Mesodermal cell (in vitro differentiated cells): ENCODE measurements at regions not wholly inside any gene's neighbourhood (a gene's known extent, or its start where the extent isn't known, plus 50 kb on each side); places are given as distances from the start of the nearest gene placed in this dataset.

Experiments used
- H3K27ac ChIP-seq: 2 replicates; pipeline ENCODE4 v1.7.0; 2013; ENCODE audit warnings: mild to moderate bottlenecking, low read depth, low read length, moderate library complexity; ENCODE audit not compliant: severe bottlenecking
- H3K36me3 ChIP-seq: 2 replicates; pipeline ENCODE4 v1.7.1; 2013; ENCODE audit warnings: mild to moderate bottlenecking, low read length, moderate library complexity; ENCODE audit not compliant: control insufficient read depth, insufficient read depth
- H3K4me1 ChIP-seq: one replicate; pipeline ENCODE4 v1.7.1; 2013; ENCODE audit warnings: mild to moderate bottlenecking, low read length; ENCODE audit not compliant: insufficient read depth, control insufficient read depth, poor library complexity, severe bottlenecking
- H3K4me3 ChIP-seq: 2 replicates; pipeline ENCODE4 v1.7.0; 2013; ENCODE audit warnings: low read length, control low read depth, mild to moderate bottlenecking; ENCODE audit not compliant: insufficient read depth, poor library complexity, severe bottlenecking; ENCODE audit errors: extremely low read depth
- H3K9me3 ChIP-seq: 2 replicates; pipeline ENCODE4 v1.7.1; 2013; ENCODE audit warnings: mild to moderate bottlenecking, low read length, moderate library complexity; ENCODE audit not compliant: control insufficient read depth
- WGBS, 2 experiments: methylation state at CpG; one replicate each; pipeline ENCODE4 v1.1.5; 2013; ENCODE audit warnings: missing lambda C conversion rate in 2 of 2; ENCODE audit not compliant: insufficient coverage in 2 of 2; 5-methylcytosine and 5-hydroxymethylcytosine counted together

- H3K4me1 ChIP-seq = peaks cover 4% of the 10 kb centered on the region
- H3K27ac ChIP-seq = no peak overlapping the region
- 75 to 100% methylated on average over 1 of the region's 1 CpG for WGBS, 2 experiments
- no peaks in the 10 kb centered on the region for H3K9me3 ChIP-seq
- H3K4me3 ChIP-seq = no peak overlapping the region
- H3K36me3 ChIP-seq = no peaks in the 10 kb centered on the region
Observed at GRCh38 chr5:97851036-97851435, 668.0 kb upstream of the RIOK2 start.

GRCh38 chr5:97854871-97855762 is 672.1 kb upstream of the RIOK2 start:
- H3K9me3 ChIP-seq = no peaks in the 10 kb centered on the region
- H3K36me3 ChIP-seq = no peaks in the 10 kb centered on the region
- peak overlapping the region; percentile 51 for H3K27ac ChIP-seq
- H3K4me3 ChIP-seq = no peak overlapping the region
- peaks cover 4% of the 10 kb centered on the region for H3K4me1 ChIP-seq
- WGBS, 2 experiments = 82 to 91% methylated on average over 7 to 8 of the region's 9 CpGs

DNA sequence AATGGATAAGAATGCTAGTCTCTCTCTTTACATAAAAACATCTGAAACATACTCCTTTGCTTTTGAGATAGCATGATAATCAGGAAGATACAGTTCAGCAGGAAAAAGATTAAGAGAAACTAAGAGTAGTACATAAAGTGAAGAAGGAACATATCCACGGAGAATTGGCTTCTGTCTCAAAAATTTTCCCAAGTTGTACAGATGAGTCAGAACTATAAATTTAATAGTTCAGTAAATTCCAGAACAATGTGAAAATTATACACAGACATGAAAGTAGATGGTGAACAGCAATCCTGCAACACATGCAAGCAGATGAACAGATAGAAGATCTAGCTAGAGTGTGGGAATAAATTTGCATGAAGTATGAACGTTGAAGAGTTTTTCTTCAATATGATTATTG is 691.4 kb upstream of the RIOK2 start:
- Histone ChIP-seq H3K27ac (no peak overlapping the region), H3K36me3 (no peaks in the 10 kb centered on the region), H3K4me3 (no peak overlapping the region), H3K9me3 (no peaks in the 10 kb centered on the region), H3K4me1 (no peaks in the 10 kb centered on the region)
- 60 to 80% methylated on average over 1 of the region's 2 CpGs for whole genome bisulfite sequencing, 2 experiments

DNA sequence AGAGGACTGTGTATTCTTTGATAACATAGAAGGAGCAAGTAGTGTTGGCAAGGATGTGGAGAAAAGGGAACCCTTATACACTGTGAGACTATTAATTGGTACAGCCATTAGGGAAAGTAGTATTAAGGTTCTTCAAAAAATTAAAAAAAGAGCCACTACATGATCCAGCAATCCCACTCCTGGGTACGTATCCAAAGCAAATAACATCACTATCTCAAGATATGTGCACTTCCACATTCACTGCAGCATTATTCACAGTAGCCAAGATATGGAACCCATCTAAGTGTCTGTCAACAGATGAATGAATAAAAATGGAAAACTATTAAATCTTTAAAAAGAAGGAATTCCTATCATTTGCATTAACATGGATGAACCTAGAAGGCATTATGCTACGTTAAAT is 693.2 kb upstream of the RIOK2 start:
- no peaks in the 10 kb centered on the region for H3K9me3 ChIP-seq
- WGBS, 2 experiments = 71% methylated on average over 1 of the region's 2 CpGs; no CpG with 5 or more reads in 1 of the 2 experiments
- no peaks in the 10 kb centered on the region for H3K4me1 ChIP-seq
- no peaks in the 10 kb centered on the region for H3K36me3 ChIP-seq
- H3K27ac ChIP-seq = no peak overlapping the region
- H3K4me3 ChIP-seq = no peak overlapping the region

- Histone ChIP-seq H3K4me1 (no peaks in the 10 kb centered on the region), H3K36me3 (no peaks in the 10 kb centered on the region), H3K4me3 (no peak overlapping the region), H3K9me3 (no peaks in the 10 kb centered on the region), H3K27ac (no peak overlapping the region)
- WGBS, 2 experiments = 92% methylated on average over 3 of the region's 3 CpGs; no CpG with 5 or more reads in 1 of the 2 experiments
Observed at GRCh38 chr5:97877588-97877987, 694.5 kb upstream of the RIOK2 start.

- no peak overlapping the region for H3K27ac ChIP-seq
- H3K9me3 ChIP-seq = no peaks in the 10 kb centered on the region
- no peak overlapping the region for H3K4me3 ChIP-seq
- no peaks in the 10 kb centered on the region for H3K4me1 ChIP-seq
- WGBS, 2 experiments = no CpG with 5 or more reads among the region's 2 CpGs
- no peaks in the 10 kb centered on the region for H3K36me3 ChIP-seq
Observed at GRCh38 chr5:97888439-97888838, 705.4 kb upstream of the RIOK2 start.

GRCh38 chr5:97891971-97892370 is 708.9 kb upstream of the RIOK2 start:
- no peak overlapping the region for H3K4me3 ChIP-seq
- no peaks in the 10 kb centered on the region for H3K9me3 ChIP-seq
- H3K27ac ChIP-seq = no peak overlapping the region
- H3K4me1 ChIP-seq = no peaks in the 10 kb centered on the region
- H3K36me3 ChIP-seq = no peaks in the 10 kb centered on the region

DNA sequence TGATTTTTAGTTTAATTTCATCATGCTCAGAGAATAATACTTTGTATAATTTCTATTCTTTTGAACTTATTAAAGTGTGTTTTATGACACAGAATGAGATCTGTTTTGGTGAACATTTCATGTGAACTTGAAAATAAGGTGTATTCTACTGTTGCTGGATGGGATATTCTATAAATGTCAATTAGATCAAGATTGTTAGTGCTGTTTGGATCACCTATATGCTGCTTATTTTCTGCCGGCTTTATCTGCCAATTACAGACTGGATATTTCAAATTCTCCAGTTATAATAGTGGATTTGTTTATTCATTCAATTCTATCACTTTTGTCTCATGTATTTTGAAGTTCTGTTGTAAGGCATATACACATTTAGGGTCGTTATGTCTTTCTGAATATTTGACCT is 720.7 kb upstream of the RIOK2 start:
- WGBS, 2 experiments = no CpG with 5 or more reads among the region's 2 CpGs
- Histone ChIP-seq H3K9me3 (peaks cover 8% of the 10 kb centered on the region), H3K4me3 (no peak overlapping the region), H3K36me3 (no peaks in the 10 kb centered on the region), H3K4me1 (no peaks in the 10 kb centered on the region), H3K27ac (no peak overlapping the region)

- H3K4me1 ChIP-seq = no peaks in the 10 kb centered on the region
- no peak overlapping the region for H3K4me3 ChIP-seq
- WGBS, 2 experiments = 83% methylated on average over 3 of the region's 3 CpGs; no CpG with 5 or more reads in 1 of the 2 experiments
- no peaks in the 10 kb centered on the region for H3K36me3 ChIP-seq
- peaks cover 8% of the 10 kb centered on the region for H3K9me3 ChIP-seq
- no peak overlapping the region for H3K27ac ChIP-seq
Observed at GRCh38 chr5:97906135-97906534, 723.1 kb upstream of the RIOK2 start.

- WGBS, 2 experiments = 94 to 100% methylated on average over 2 of the region's 3 CpGs
- Histone ChIP-seq H3K9me3 (peaks cover 8% of the 10 kb centered on the region), H3K4me3 (no peak overlapping the region), H3K27ac (no peak overlapping the region), H3K4me1 (no peaks in the 10 kb centered on the region), H3K36me3 (no peaks in the 10 kb centered on the region)
Observed at GRCh38 chr5:97907646-97908400, 724.8 kb upstream of the RIOK2 start.

DNA sequence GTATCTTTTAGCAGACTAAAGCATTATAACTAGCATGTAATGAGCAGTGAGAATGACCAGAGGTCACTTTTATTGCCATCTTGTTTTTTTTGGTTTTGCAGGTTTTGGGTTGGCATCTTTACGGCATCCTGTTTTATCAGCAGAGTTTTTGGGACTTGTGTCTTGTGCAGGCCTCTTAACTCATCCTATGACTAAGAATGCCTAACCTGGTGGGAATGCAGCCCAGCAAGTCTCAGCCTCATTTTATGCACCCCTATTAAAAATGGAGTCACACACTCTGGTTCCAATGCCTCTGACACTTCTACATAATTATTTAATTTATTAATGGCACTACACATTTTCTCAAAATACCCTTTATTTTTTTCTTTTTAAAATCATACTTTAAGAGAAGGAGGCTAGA is 726.5 kb upstream of the RIOK2 start:
- Histone ChIP-seq H3K9me3 (peaks cover 4% of the 10 kb centered on the region), H3K4me1 (no peaks in the 10 kb centered on the region), H3K27ac (no peak overlapping the region), H3K4me3 (no peak overlapping the region), H3K36me3 (no peaks in the 10 kb centered on the region)
- 71 to 100% methylated on average over 1 of the region's 1 CpG for WGBS, 2 experiments
